PC-3 (cell line): ENCODE measurements at regions not wholly inside any gene's neighbourhood (a gene's known extent, or its start where the extent isn't known, plus 50 kb on each side); places are given as distances from the start of the nearest gene placed in this dataset.

Experiments used
- ATAC-seq: fragments of 200-7000 bp; cut with Tn5 transposase; 2 replicates; pipeline ENCODE4 v1.9.1; 2020; ENCODE audit warnings: mild to moderate bottlenecking, moderate library complexity
- BruUV-seq: library from RNA; stranded (reverse); fragments of 400-500 nt; replicated peaks from 2 replicates; lab custom pipeline; 2021; lab: Mats Ljungman, UMichigan
- CTCF ChIA-PET: fragments of 300-600 bp; sonication (Branson Sonifier 250); formaldehyde crosslinking; loops from one replicate; lab custom pipeline; 2022; ENCODE audit warnings: antibody characterized with exemption; lab: Charles Lee
- POLR2A ChIA-PET: fragments of 300-600 bp; sonication (Branson Sonifier 250); formaldehyde crosslinking; loops from one replicate; lab custom pipeline; 2022; ENCODE audit warnings: antibody characterized with exemption; ENCODE audit not compliant: unreplicated experiment; lab: Charles Lee
- DNase-seq: peaks from one replicate; pipeline ENCODE4 v3.0.0-alpha.2; 2015
- H2AFZ ChIP-seq: fragments of 300-600 bp; sonication (generic); 2 replicates; pipeline ENCODE4 v1.6.0; 2016; ENCODE audit warnings: antibody characterized with exemption, low read length
- H3F3A ChIP-seq: fragments of 300-600 bp; sonication (generic); one replicate; pipeline ENCODE4 v1.6.0; 2017; ENCODE audit warnings: antibody characterized with exemption, low read length, control low read depth, mild to moderate bottlenecking; ENCODE audit not compliant: unreplicated experiment
- H3K27ac ChIP-seq: fragments of 300-600 bp; sonication (generic); 2 replicates; pipeline ENCODE4 v1.5.1; 2016; ENCODE audit warnings: mild to moderate bottlenecking, low read length
- H3K27me3 ChIP-seq: fragments of 300-600 bp; sonication (generic); 2 replicates; pipeline ENCODE4 v1.6.1; 2016; ENCODE audit warnings: low read length, mixed read lengths
- H3K36me3 ChIP-seq: fragments of 300-600 bp; sonication (generic); 2 replicates; pipeline ENCODE4 v1.6.1; 2016; ENCODE audit warnings: low read depth, mixed run types, low read length, mixed read lengths
- H3K4me1 ChIP-seq: fragments of 300-600 bp; sonication (generic); 2 replicates; pipeline ENCODE4 v1.5.1; 2016; ENCODE audit warnings: low read length; ENCODE audit not compliant: insufficient read depth
- H3K4me2 ChIP-seq: fragments of 300-600 bp; sonication (generic); 2 replicates; pipeline ENCODE4 v1.6.0; 2016; ENCODE audit warnings: low read length
- H3K4me3 ChIP-seq: fragments of 300-600 bp; sonication (generic); 2 replicates; pipeline ENCODE4 v1.5.1; 2016; ENCODE audit warnings: mild to moderate bottlenecking, low read length, mixed read lengths
- H3K79me2 ChIP-seq: fragments of 300-600 bp; sonication (generic); 2 replicates; pipeline ENCODE4 v1.6.1; 2017; ENCODE audit warnings: low read length, mixed read lengths
- H3K9ac ChIP-seq: fragments of 300-600 bp; sonication (generic); 2 replicates; pipeline ENCODE4 v1.6.0; 2016; ENCODE audit warnings: mild to moderate bottlenecking, low read length
- H3K9me2 ChIP-seq: fragments of 300-600 bp; sonication (generic); replicated peaks from 2 replicates; pipeline ENCODE4 v1.6.1; 2016; ENCODE audit warnings: mixed run types, low read length, mixed read lengths
- H3K9me3 ChIP-seq: fragments of 300-600 bp; sonication (generic); 2 replicates; pipeline ENCODE4 v1.6.1; 2016; ENCODE audit warnings: low read length, mixed read lengths
- H4K20me1 ChIP-seq: fragments of 300-600 bp; sonication (generic); 2 replicates; pipeline ENCODE4 v1.6.1; 2016; ENCODE audit warnings: low read length, mixed read lengths
- EZH2 ChIP-seq: fragments of 300-600 bp; sonication (generic); IDR thresholded peaks from one replicate; pipeline ENCODE4 v1.6.1; 2017; ENCODE audit warnings: antibody characterized with exemption, mild to moderate bottlenecking, low read length; ENCODE audit not compliant: unreplicated experiment
- EZH2phosphoT487 ChIP-seq: fragments of 300-600 bp; sonication (generic); IDR thresholded peaks from 2 replicates; pipeline ENCODE4 v1.6.1; 2018; ENCODE audit warnings: mild to moderate bottlenecking, antibody characterized with exemption, low read length, borderline replicate concordance
- intact Hi-C: fragments of 100-400 bp; cut with micrococcal nuclease; formaldehyde crosslinking; loops from 2 replicates; pipeline ENCODE4 v1.9.0; 2023
- TF ChIP-seq, protein P1 (sequence below): fragments of 300-600 bp; sonication (generic); conservative IDR thresholded peaks from 2 replicates; pipeline ENCODE4 v1.5.1; 2017; ENCODE audit warnings: antibody characterized with exemption, low read depth, mild to moderate bottlenecking, low read length

DNA sequence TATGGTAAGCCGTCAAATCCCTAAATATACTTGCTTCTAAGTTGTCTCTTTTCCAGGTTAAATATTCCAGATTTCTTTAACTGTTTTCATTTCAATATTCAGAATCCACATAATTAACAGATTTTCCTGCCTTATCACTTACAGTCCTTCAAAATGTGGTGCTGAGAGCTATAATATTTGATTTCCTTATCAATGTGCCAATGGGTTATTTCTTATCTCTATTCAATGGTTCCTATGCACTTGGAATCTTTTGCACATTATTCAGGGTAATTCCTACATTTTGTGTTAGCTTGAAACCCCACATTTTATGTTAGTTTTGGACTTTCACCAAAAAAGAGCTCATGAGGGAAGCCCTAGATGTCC is 173.5 kb downstream of the ZFP36L2 start:
- no peak overlapping the region for H3K4me3 ChIP-seq
- no peak for DNase-seq
- no peaks in the 10 kb centered on the region for H3K36me3 ChIP-seq
- H3K27ac ChIP-seq = no peak overlapping the region
- no TSS peak for BruUV-seq
- no peak overlapping the region for H2AFZ ChIP-seq
- peaks cover 20% of the 10 kb centered on the region for H3K4me1 ChIP-seq
- no peaks in the 10 kb centered on the region for H4K20me1 ChIP-seq
- no peaks in the 10 kb centered on the region for H3F3A ChIP-seq
- ChIA-PET POLR2A (no interaction called here), CTCF (no interaction called here)
- TF ChIP-seq EZH2 = no peak
- TF ChIP-seq, protein P1, sequence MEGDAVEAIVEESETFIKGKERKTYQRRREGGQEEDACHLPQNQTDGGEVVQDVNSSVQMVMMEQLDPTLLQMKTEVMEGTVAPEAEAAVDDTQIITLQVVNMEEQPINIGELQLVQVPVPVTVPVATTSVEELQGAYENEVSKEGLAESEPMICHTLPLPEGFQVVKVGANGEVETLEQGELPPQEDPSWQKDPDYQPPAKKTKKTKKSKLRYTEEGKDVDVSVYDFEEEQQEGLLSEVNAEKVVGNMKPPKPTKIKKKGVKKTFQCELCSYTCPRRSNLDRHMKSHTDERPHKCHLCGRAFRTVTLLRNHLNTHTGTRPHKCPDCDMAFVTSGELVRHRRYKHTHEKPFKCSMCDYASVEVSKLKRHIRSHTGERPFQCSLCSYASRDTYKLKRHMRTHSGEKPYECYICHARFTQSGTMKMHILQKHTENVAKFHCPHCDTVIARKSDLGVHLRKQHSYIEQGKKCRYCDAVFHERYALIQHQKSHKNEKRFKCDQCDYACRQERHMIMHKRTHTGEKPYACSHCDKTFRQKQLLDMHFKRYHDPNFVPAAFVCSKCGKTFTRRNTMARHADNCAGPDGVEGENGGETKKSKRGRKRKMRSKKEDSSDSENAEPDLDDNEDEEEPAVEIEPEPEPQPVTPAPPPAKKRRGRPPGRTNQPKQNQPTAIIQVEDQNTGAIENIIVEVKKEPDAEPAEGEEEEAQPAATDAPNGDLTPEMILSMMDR = no peak
- TF ChIP-seq EZH2phosphoT487 = no peak
- no peak for ATAC-seq
- intact Hi-C loops = no loop called here
- no peaks in the 10 kb centered on the region for H3K27me3 ChIP-seq
- no peak overlapping the region for H3K9ac ChIP-seq
- H3K9me3 ChIP-seq = no peaks in the 10 kb centered on the region
- no peak overlapping the region for H3K4me2 ChIP-seq
- no peaks in the 10 kb centered on the region for H3K79me2 ChIP-seq
- no peaks in the 10 kb centered on the region for H3K9me2 ChIP-seq

DNA sequence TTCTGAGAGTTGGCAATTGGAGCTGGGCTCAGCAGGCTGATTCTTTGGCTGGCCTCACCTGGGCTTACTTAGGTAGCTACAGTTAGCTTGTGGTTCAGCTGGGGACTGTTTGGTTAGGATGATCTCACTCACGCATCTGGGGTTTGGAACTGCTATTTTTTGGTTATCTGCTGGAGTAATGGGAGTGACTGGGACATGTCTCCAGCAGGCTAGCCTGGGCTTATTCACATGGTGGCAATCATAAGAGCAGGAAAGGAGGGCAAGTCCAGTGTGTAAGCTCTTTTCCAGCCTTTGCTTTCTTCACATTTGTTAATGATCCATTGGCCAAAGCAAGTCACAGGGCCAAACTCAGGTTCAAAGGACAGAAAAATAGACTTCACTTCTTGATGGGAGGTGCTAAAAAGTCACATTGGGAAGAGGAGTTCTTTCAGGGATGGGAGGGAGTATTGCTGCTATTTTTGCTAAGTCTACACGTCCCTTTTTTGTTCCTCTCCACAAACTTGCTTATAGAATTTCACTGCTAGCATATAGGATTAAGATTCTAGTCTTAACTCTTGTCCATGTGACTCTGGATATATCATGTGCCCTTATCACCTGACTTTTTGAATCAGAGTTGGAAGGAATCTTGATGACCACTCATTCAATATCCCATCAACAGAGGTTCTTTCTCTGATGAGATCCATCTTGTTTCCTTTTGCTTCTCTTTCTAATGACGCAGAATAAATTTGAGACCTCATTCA is 174.0 kb downstream of the ZFP36L2 start:
- H3K79me2 ChIP-seq = no peaks in the 10 kb centered on the region
- no TSS peak for BruUV-seq
- ChIA-PET POLR2A (interaction anchor here (0.6 kb wide), 1 partner anchor 173 kb away, joined by 3 read pairs; no protein-coding TSS in a partner anchor), CTCF (no interaction called here)
- TF ChIP-seq, protein P1 = no peak
- no peak for TF ChIP-seq EZH2phosphoT487
- no peak for TF ChIP-seq EZH2
- ATAC-seq (no peak; the same call in 1 of the 2 replicates), DNase-seq (peak; percentile 50)
- H3K9me2 ChIP-seq = no peaks in the 10 kb centered on the region
- H2AFZ ChIP-seq = no peak overlapping the region
- no peaks in the 10 kb centered on the region for H3K27me3 ChIP-seq
- 0 out of 2 replicates have a peak overlapping the region, but pooled peaks have one; percentile 11 for H3K4me2 ChIP-seq
- H3K4me1 ChIP-seq = peaks cover 20% of the 10 kb centered on the region
- intact Hi-C loops = no loop called here
- H3K27ac ChIP-seq = no peak overlapping the region
- no peak overlapping the region for H3K9ac ChIP-seq
- no peak overlapping the region for H3K4me3 ChIP-seq
- no peaks in the 10 kb centered on the region for H3F3A ChIP-seq
- no peaks in the 10 kb centered on the region for H4K20me1 ChIP-seq
- no peaks in the 10 kb centered on the region for H3K36me3 ChIP-seq
- H3K9me3 ChIP-seq = no peaks in the 10 kb centered on the region

DNA sequence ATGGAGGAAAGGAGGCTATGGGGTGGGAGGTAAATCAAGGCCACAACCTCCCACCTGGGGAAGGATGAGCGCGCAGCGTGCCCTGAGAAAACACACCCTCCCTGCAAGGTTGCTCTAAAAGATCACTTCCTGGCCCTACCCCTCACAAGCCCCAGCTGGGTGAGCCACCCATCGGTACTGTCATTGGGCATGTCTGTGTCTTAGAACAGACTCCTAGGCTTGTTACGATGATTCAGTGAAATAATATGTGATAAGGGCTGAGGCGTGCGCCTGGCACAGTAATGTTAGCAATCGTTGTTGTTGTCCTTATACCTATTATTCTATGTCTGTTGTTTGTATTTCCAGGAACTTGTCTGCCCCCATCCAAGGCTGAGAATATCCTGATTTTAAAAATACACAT is 175.1 kb downstream of the ZFP36L2 start:
- H3K27ac ChIP-seq = peak overlapping the region; percentile 18; the same call in 1 of the 2 replicates
- peaks cover 27% of the 10 kb centered on the region for H3K4me1 ChIP-seq
- POLR2A ChIA-PET = interaction anchor here (0.5 kb wide), 1 partner anchor 166 kb away, joined by 10 read pairs; no protein-coding TSS in a partner anchor
- no peak overlapping the region for H3K4me3 ChIP-seq
- H2AFZ ChIP-seq = peak overlapping the region; percentile 27; the same call in 1 of the 2 replicates
- H3K36me3 ChIP-seq = no peaks in the 10 kb centered on the region
- H3K9ac ChIP-seq = no peak overlapping the region
- no TSS peak for BruUV-seq
- H3K4me2 ChIP-seq = peak overlapping the region; percentile 18; the same call in 1 of the 2 replicates
- H3K9me2 ChIP-seq = no peaks in the 10 kb centered on the region
- H3K79me2 ChIP-seq = no peaks in the 10 kb centered on the region
- intact Hi-C loops = no loop called here
- H3F3A ChIP-seq = no peaks in the 10 kb centered on the region
- CTCF ChIA-PET = interaction anchor here (0.6 kb wide), 1 partner anchor 178 kb away, joined by 4 read pairs; no protein-coding TSS in a partner anchor
- no peaks in the 10 kb centered on the region for H3K9me3 ChIP-seq
- no peaks in the 10 kb centered on the region for H3K27me3 ChIP-seq
- H4K20me1 ChIP-seq = no peaks in the 10 kb centered on the region
- peak; percentile 95 for ATAC-seq
- peak; percentile 86 for DNase-seq
- TF ChIP-seq EZH2 (no peak), EZH2phosphoT487 (no peak)
- TF ChIP-seq, protein P1 = no peak
